ENCODE measurements at regions not wholly inside any gene's neighbourhood (a gene's known extent, or its start where the extent isn't known, plus 50 kb on each side); places are given as distances from the start of the nearest gene placed in this dataset.

DNA sequence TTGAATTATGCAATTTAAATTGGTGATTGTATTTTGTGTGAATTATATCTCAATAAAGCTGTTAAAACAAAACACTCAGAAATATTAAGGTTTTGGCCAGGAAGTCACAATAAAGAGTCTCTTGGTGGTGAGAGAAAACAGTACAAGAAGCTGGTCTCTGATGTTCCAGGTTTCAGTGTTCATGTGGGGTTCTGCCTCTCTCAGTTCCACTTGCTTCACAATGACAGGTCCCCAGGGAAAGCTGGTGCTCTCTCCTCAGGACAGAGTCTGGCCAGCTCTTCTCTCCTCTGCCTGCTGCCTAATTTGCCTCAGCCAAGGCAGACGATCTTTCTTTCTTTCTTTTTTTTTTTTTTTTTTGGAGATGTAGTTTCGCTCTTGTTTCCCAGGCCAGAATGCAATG is 342.9 kb upstream of the PLXNA2 start:
- Mint-ChIP-seq H3K4me3 (ENCODE audit: unreplicated experiment) (no peak overlapping the region), H3K36me3 (ENCODE audit: unreplicated experiment) (no peaks in the 10 kb centered on the region), H3K27me3 (ENCODE audit: unreplicated experiment) (no peaks in the 10 kb centered on the region), H3K27ac (ENCODE audit: unreplicated experiment) (no peak overlapping the region), H3K9me3 (ENCODE audit: unreplicated experiment) (peaks cover 2% of the 10 kb centered on the region), H3K4me1 (ENCODE audit: low read depth, unreplicated experiment) (peaks cover 14% of the 10 kb centered on the region)
- no peak for TF ChIP-seq CTCF (IDR thresholded peaks at IDR 0.05; ENCODE audit: partially characterized antibody, unreplicated experiment)
- peak; percentile 30 for DNase-seq

GRCh38 chr1:208593306-208594006 is 349.3 kb upstream of the PLXNA2 start:
- no peak overlapping the region for H3K27ac Mint-ChIP-seq (ENCODE audit: unreplicated experiment)
- no peak for TF ChIP-seq CTCF (IDR thresholded peaks at IDR 0.05; ENCODE audit: partially characterized antibody, unreplicated experiment)
- no peak for DNase-seq
- H3K36me3 Mint-ChIP-seq (ENCODE audit: unreplicated experiment) = no peaks in the 10 kb centered on the region
- H3K4me3 Mint-ChIP-seq (ENCODE audit: unreplicated experiment) = no peak overlapping the region
- peaks cover 8% of the 10 kb centered on the region for H3K4me1 Mint-ChIP-seq (ENCODE audit: low read depth, unreplicated experiment)
- H3K9me3 Mint-ChIP-seq (ENCODE audit: unreplicated experiment) = no peaks in the 10 kb centered on the region
- H3K27me3 Mint-ChIP-seq (ENCODE audit: unreplicated experiment) = no peaks in the 10 kb centered on the region

GRCh38 chr1:208595236-208595635 is 351.1 kb upstream of the PLXNA2 start:
- Mint-ChIP-seq H3K9me3 (ENCODE audit: unreplicated experiment) (no peaks in the 10 kb centered on the region), H3K27ac (ENCODE audit: unreplicated experiment) (no peak overlapping the region), H3K27me3 (ENCODE audit: unreplicated experiment) (no peaks in the 10 kb centered on the region), H3K4me3 (ENCODE audit: unreplicated experiment) (no peak overlapping the region), H3K4me1 (ENCODE audit: low read depth, unreplicated experiment) (peaks cover 8% of the 10 kb centered on the region), H3K36me3 (ENCODE audit: unreplicated experiment) (no peaks in the 10 kb centered on the region)
- no peak for TF ChIP-seq CTCF (IDR thresholded peaks at IDR 0.05; ENCODE audit: partially characterized antibody, unreplicated experiment)
- DNase-seq = no peak

GRCh38 chr1:208595745-208596144 is 351.6 kb upstream of the PLXNA2 start:
- Mint-ChIP-seq H3K27ac (ENCODE audit: unreplicated experiment) (no peak overlapping the region), H3K36me3 (ENCODE audit: unreplicated experiment) (no peaks in the 10 kb centered on the region), H3K4me3 (ENCODE audit: unreplicated experiment) (no peak overlapping the region), H3K9me3 (ENCODE audit: unreplicated experiment) (no peaks in the 10 kb centered on the region), H3K4me1 (ENCODE audit: low read depth, unreplicated experiment) (peaks cover 8% of the 10 kb centered on the region), H3K27me3 (ENCODE audit: unreplicated experiment) (no peaks in the 10 kb centered on the region)
- DNase-seq = no peak
- TF ChIP-seq CTCF (IDR thresholded peaks at IDR 0.05; ENCODE audit: partially characterized antibody, unreplicated experiment) = no peak

DNA sequence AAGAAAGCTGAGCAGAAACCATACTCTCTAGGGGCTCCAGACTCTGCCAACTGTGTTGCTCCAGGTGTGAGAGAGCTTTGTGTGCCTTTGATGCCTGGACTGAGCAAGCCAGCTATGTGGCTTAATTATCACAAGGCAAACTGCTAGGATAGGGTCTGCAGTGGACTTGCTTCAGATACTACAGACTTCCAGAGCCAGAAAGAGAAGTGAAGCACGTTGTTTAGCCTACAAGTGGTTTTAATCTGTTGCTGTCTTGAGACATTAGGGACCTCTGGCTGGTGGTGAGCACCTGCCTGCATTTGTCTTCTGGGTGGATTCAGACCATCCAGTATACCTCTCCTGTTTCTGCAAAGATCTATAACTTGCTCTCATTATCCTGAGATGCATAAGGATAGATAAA is 353.4 kb upstream of the PLXNA2 start:
- Mint-ChIP-seq H3K4me1 (ENCODE audit: low read depth, unreplicated experiment) (peaks cover 8% of the 10 kb centered on the region), H3K27ac (ENCODE audit: unreplicated experiment) (no peak overlapping the region), H3K4me3 (ENCODE audit: unreplicated experiment) (no peak overlapping the region), H3K36me3 (ENCODE audit: unreplicated experiment) (no peaks in the 10 kb centered on the region), H3K9me3 (ENCODE audit: unreplicated experiment) (no peaks in the 10 kb centered on the region), H3K27me3 (ENCODE audit: unreplicated experiment) (no peaks in the 10 kb centered on the region)
- TF ChIP-seq CTCF (IDR thresholded peaks at IDR 0.05; ENCODE audit: partially characterized antibody, unreplicated experiment) = no peak
- DNase-seq = no peak
